GM06990 (cell line): ENCODE measurements at regions not wholly inside any gene's neighbourhood (a gene's known extent, or its start where the extent isn't known, plus 50 kb on each side); places are given as distances from the start of the nearest gene placed in this dataset.

Source experiments
- DNase-seq: peaks from one replicate; pipeline ENCODE4 v3.0.0-alpha.2; 2011; ENCODE audit not compliant: insufficient read length; ENCODE audit errors: extremely low read depth
- H3K27me3 ChIP-seq: replicated peaks from 2 replicates; pipeline ENCODE4 v1.6.0; 2011; ENCODE audit warnings: low read length; ENCODE audit not compliant: control insufficient read depth, insufficient read depth
- H3K36me3 ChIP-seq: 2 replicates; pipeline ENCODE4 v1.5.1; 2011; ENCODE audit warnings: low read length; ENCODE audit not compliant: control insufficient read depth, insufficient read depth
- H3K4me3 ChIP-seq: replicated peaks from 2 replicates; pipeline ENCODE4 v1.5.1; 2011; ENCODE audit warnings: low read depth, mild to moderate bottlenecking, control low read depth, low read length
- TF ChIP-seq, protein P1 (sequence below): IDR thresholded peaks from 2 replicates; pipeline ENCODE4 v1.5.1; 2011; ENCODE audit warnings: low read length, control low read depth, mild to moderate bottlenecking, inconsistent platforms; ENCODE audit not compliant: insufficient read depth, poor library complexity, severe bottlenecking

DNA sequence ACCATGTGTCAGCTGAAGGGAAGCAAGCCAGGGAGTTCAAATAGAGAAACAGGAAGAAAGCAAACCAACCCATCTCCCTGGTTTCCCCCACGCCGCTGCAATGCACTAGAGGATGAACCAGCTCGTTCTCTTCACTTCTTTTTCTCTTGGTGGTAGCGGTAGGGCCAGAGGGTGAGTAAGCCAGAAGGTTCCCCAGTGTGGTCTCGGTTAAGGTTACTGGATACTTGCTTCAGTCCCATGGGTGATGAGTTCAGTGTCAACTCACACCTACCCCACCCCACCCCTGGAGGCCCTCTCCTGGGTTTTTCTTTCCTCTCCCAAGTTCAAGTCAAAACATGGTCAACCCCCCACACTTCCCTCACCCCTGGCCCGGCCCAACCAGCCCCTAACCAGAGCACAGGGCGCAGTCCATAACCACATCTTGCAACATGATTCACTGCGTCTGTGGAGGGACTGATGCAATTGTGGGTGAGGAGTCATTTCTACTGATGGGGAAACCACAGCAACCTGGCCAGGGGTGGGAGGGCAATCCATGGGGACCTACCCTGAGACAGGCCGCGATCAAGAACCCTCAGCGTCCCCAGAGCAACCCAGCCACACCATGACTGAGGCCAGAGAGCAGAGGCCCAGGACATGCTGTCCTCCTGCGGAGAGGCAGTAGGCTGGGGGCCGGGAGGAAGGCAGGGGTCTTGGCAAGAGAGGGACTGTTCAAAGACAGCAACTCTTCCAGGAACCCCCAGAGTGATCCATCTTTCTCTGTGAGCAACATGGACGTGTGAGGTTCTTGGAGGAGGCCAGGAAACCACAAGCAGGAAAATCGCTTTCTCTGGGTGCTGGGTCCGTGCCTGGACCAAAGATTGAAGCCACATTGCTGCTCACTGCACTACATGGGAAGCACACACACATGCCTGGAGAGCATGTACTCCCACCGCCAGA is 276.6 kb downstream of the UACA start:
- TF ChIP-seq, protein P1, sequence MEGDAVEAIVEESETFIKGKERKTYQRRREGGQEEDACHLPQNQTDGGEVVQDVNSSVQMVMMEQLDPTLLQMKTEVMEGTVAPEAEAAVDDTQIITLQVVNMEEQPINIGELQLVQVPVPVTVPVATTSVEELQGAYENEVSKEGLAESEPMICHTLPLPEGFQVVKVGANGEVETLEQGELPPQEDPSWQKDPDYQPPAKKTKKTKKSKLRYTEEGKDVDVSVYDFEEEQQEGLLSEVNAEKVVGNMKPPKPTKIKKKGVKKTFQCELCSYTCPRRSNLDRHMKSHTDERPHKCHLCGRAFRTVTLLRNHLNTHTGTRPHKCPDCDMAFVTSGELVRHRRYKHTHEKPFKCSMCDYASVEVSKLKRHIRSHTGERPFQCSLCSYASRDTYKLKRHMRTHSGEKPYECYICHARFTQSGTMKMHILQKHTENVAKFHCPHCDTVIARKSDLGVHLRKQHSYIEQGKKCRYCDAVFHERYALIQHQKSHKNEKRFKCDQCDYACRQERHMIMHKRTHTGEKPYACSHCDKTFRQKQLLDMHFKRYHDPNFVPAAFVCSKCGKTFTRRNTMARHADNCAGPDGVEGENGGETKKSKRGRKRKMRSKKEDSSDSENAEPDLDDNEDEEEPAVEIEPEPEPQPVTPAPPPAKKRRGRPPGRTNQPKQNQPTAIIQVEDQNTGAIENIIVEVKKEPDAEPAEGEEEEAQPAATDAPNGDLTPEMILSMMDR, result no peak
- Histone ChIP-seq H3K27me3 (no peaks in the 10 kb centered on the region), H3K4me3 (no peak overlapping the region), H3K36me3 (no peaks in the 10 kb centered on the region)
- DNase-seq, result peak; percentile 86

DNA sequence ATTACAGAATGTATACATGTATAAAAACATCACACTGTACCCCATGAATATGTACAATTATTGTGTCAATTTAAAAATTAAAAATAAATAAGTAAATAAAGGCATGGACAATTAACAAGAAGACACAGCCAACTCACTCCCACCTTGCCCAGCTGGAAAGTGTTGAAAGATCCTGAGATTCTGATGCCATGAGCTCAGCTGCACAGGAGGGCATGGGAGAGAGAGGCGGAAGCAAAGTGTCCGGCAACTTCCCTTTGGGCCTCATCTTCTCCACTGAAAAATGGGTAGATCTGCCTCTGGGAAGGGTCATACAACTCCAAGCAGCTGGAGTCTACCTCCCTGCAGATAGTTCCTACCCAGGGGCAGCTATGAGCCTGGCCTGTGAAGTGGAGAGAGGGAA is 277.3 kb downstream of the UACA start:
- Histone ChIP-seq H3K4me3 (no peak overlapping the region), H3K27me3 (no peaks in the 10 kb centered on the region), H3K36me3 (no peaks in the 10 kb centered on the region)
- no peak for DNase-seq
- TF ChIP-seq, protein P1, result no peak

DNA sequence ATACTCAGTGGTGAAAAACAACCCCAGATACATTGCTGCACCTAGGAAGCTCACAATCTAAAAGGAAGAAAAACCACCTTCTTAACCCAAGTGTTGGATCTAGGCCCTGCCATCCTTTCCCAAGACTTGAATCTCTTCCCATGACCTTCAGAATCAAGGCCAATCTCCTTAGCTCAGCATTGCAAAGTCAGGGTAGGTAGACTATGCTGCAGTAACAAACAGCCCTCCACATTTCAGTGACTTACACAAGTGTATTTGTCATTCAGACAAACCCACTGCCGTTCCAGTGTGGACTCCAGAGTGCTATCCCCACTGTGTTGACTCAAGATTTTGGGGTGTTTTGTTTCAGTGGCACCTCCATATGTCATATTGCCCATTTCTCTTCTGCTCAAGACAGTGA is 278.4 kb downstream of the UACA start:
- TF ChIP-seq, protein P1, result no peak
- Histone ChIP-seq H3K4me3 (no peak overlapping the region), H3K36me3 (no peaks in the 10 kb centered on the region), H3K27me3 (no peaks in the 10 kb centered on the region)
- no peak for DNase-seq

DNA sequence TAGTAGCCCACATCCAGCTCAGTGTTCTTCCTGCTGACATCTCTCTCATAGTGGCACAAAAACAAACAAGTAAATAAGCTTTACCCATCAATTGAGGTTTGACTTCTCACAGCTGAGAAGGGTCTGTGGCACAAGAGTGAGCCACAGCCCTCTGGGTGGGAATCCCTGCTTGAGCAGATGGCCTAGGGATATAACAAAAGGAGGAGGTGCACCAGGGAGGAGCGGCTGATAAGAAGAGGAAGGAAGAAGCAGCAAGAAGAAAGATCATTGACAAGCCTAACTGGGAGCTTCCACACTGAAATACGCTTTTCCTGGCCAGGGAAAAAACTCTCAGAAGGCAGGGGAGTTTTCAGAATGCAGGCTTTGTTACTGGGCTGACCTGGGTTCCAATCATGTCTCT is 279.8 kb downstream of the UACA start:
- TF ChIP-seq, protein P1, result no peak
- Histone ChIP-seq H3K4me3 (no peak overlapping the region), H3K36me3 (no peaks in the 10 kb centered on the region), H3K27me3 (no peaks in the 10 kb centered on the region)
- no peak for DNase-seq

DNA sequence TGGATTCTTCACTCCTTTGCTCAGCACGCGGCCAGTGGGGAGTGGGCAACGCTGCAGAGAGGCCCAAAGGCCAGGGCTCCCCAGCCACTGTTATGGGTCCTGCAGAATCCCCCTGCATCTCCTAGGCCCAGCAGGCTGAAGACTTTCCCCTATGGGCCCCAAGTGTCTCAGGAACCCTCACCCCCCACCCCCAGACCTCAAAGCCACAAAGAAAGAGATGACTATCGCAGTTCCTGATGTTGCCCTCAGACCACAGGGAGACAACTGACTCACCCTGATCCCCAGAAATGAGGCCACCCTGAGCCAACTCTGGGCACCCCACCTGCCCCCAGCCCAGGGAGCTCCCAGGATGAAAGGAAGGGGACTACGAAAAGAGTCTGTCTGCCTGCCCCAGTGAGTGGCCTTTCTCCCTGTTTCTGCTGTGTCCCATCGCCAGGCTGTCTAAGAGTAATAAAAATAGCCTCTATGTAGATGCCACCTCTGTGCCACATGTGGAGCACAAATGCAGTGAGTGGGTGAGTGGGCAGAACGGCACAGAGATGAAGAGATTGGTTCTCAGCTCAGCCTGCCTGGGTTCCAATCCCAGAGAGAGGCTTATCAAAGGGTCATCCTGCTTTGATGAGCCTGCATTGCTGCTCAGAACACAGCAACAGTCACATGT is 283.0 kb downstream of the UACA start:
- TF ChIP-seq, protein P1, result no peak
- H3K27me3 ChIP-seq, result no peaks in the 10 kb centered on the region
- no peaks in the 10 kb centered on the region for H3K36me3 ChIP-seq
- no peak overlapping the region for H3K4me3 ChIP-seq
- DNase-seq, result peak; percentile 72
